ENCODE measurements at regions not wholly inside any gene's neighbourhood (a gene's known extent, or its start where the extent isn't known, plus 50 kb on each side); places are given as distances from the start of the nearest gene placed in this dataset.

GRCh38 chr12:42793166-42793565, 203.6 kb upstream of the PRICKLE1 start:
- TF ChIP-seq, protein P1, sequence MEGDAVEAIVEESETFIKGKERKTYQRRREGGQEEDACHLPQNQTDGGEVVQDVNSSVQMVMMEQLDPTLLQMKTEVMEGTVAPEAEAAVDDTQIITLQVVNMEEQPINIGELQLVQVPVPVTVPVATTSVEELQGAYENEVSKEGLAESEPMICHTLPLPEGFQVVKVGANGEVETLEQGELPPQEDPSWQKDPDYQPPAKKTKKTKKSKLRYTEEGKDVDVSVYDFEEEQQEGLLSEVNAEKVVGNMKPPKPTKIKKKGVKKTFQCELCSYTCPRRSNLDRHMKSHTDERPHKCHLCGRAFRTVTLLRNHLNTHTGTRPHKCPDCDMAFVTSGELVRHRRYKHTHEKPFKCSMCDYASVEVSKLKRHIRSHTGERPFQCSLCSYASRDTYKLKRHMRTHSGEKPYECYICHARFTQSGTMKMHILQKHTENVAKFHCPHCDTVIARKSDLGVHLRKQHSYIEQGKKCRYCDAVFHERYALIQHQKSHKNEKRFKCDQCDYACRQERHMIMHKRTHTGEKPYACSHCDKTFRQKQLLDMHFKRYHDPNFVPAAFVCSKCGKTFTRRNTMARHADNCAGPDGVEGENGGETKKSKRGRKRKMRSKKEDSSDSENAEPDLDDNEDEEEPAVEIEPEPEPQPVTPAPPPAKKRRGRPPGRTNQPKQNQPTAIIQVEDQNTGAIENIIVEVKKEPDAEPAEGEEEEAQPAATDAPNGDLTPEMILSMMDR (IDR thresholded peaks at IDR 0.05) = no peak
- Mint-ChIP-seq H3K4me1 (ENCODE audit: unreplicated experiment) (peaks cover 24% of the 10 kb centered on the region), H3K36me3 (ENCODE audit: unreplicated experiment) (no peaks in the 10 kb centered on the region), H3K9me3 (ENCODE audit: unreplicated experiment) (no peaks in the 10 kb centered on the region), H3K4me3 (ENCODE audit: unreplicated experiment) (no peak overlapping the region), H3K27me3 (ENCODE audit: unreplicated experiment) (no peaks in the 10 kb centered on the region), H3K27ac (ENCODE audit: unreplicated experiment) (no peak overlapping the region)
- DNase-seq (ENCODE audit: extremely low spot score, unreplicated experiment) = no peak

GRCh38 chr12:42792265-42792664, 202.7 kb upstream of the PRICKLE1 start:
- Mint-ChIP-seq H3K27ac (ENCODE audit: unreplicated experiment) (no peak overlapping the region), H3K4me3 (ENCODE audit: unreplicated experiment) (no peak overlapping the region), H3K9me3 (ENCODE audit: unreplicated experiment) (no peaks in the 10 kb centered on the region), H3K4me1 (ENCODE audit: unreplicated experiment) (peaks cover 27% of the 10 kb centered on the region), H3K36me3 (ENCODE audit: unreplicated experiment) (no peaks in the 10 kb centered on the region), H3K27me3 (ENCODE audit: unreplicated experiment) (peaks cover 8% of the 10 kb centered on the region)
- DNase-seq (ENCODE audit: extremely low spot score, unreplicated experiment) = no peak
- TF ChIP-seq, protein P1 (IDR thresholded peaks at IDR 0.05) = no peak

GRCh38 chr12:42791399-42791798, 201.9 kb upstream of the PRICKLE1 start:
- Mint-ChIP-seq H3K4me3 (ENCODE audit: unreplicated experiment) (no peak overlapping the region), H3K36me3 (ENCODE audit: unreplicated experiment) (no peaks in the 10 kb centered on the region), H3K9me3 (ENCODE audit: unreplicated experiment) (no peaks in the 10 kb centered on the region), H3K4me1 (ENCODE audit: unreplicated experiment) (peaks cover 31% of the 10 kb centered on the region), H3K27ac (ENCODE audit: unreplicated experiment) (no peak overlapping the region), H3K27me3 (ENCODE audit: unreplicated experiment) (peaks cover 12% of the 10 kb centered on the region)
- DNase-seq (ENCODE audit: extremely low spot score, unreplicated experiment) = no peak
- TF ChIP-seq, protein P1 (IDR thresholded peaks at IDR 0.05) = no peak

DNA sequence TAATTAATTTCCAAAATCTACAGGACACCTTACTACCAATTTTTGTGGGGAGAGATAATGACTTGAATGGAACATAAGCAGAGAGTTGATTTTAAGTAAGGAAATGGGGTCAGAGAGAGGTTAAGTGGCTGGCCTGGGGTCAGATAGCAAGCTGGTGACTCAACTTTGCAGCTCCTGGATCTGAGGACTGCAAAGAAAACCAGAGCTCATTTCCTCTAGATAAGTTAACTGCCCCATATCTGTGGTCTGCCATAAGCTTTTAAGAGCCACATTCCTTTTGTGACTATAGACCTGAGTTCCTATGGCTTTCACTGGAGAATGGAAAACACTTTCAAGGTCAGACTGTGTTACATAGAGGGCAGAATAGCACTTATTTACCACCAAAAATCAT, 201.2 kb upstream of the PRICKLE1 start:
- Mint-ChIP-seq H3K27ac (ENCODE audit: unreplicated experiment) (no peak overlapping the region), H3K4me1 (ENCODE audit: unreplicated experiment) (peaks cover 27% of the 10 kb centered on the region), H3K9me3 (ENCODE audit: unreplicated experiment) (no peaks in the 10 kb centered on the region), H3K4me3 (ENCODE audit: unreplicated experiment) (no peak overlapping the region), H3K36me3 (ENCODE audit: unreplicated experiment) (no peaks in the 10 kb centered on the region), H3K27me3 (ENCODE audit: unreplicated experiment) (peaks cover 15% of the 10 kb centered on the region)
- no peak for DNase-seq (ENCODE audit: extremely low spot score, unreplicated experiment)
- TF ChIP-seq, protein P1 (IDR thresholded peaks at IDR 0.05) = no peak

- Mint-ChIP-seq H3K4me1 (ENCODE audit: unreplicated experiment) (peaks cover 25% of the 10 kb centered on the region), H3K27me3 (ENCODE audit: unreplicated experiment) (peaks cover 22% of the 10 kb centered on the region), H3K4me3 (ENCODE audit: unreplicated experiment) (no peak overlapping the region), H3K36me3 (ENCODE audit: unreplicated experiment) (no peaks in the 10 kb centered on the region), H3K9me3 (ENCODE audit: unreplicated experiment) (no peaks in the 10 kb centered on the region), H3K27ac (ENCODE audit: unreplicated experiment) (no peak overlapping the region)
- DNase-seq (ENCODE audit: extremely low spot score, unreplicated experiment) = no peak
- TF ChIP-seq, protein P1 (IDR thresholded peaks at IDR 0.05) = no peak
Observed at GRCh38 chr12:42789808-42790760, 200.5 kb upstream of the PRICKLE1 start.

Measured in osteocyte (in vitro differentiated cells).